HCT116 (cell line): ENCODE measurements at regions not wholly inside any gene's neighbourhood (a gene's known extent, or its start where the extent isn't known, plus 50 kb on each side); places are given as distances from the start of the nearest gene placed in this dataset.

Source experiments
- ATAC-seq: fragments of 200-7000 bp; cut with Tn5 transposase; 2 replicates; pipeline ENCODE4 v1.9.1; 2020; ENCODE audit warnings: mild to moderate bottlenecking, moderate library complexity
- BruUV-seq: library from RNA; stranded (reverse); fragments of 400-500 nt; replicated peaks from 2 replicates; lab custom pipeline; 2021; lab: Mats Ljungman, UMichigan
- CTCF ChIA-PET: fragments of 300-600 bp; sonication (Branson Sonifier 250); formaldehyde crosslinking; loops from one replicate; lab custom pipeline; 2021; ENCODE audit warnings: antibody characterized with exemption; lab: Charles Lee
- POLR2A ChIA-PET: fragments of 300-600, 350-600 bp; sonication (Branson Sonifier 250); formaldehyde crosslinking; loops from one replicate; lab custom pipeline; 2021; ENCODE audit warnings: antibody characterized with exemption; lab: Charles Lee
- RAD21 ChIA-PET, 2 experiments: fragments of 300-600 bp; sonication (Branson Sonifier 250); formaldehyde crosslinking; loops; one replicate each; lab custom pipeline; 2023; ENCODE audit warnings: low total read pairs in 2 of 2; ENCODE audit not compliant: uncharacterized antibody in 2 of 2, unreplicated experiment in 2 of 2, low non-redundant PET in 1 of 2; lab: Charles Lee
- DNase-seq: peaks from one replicate; pipeline ENCODE4 v3.0.0-alpha.2; 2010; ENCODE audit warnings: low read depth, low spot score
- H2AFZ ChIP-seq: fragments of 200-600 bp; shearing (Covaris generic), sonication (generic); 2 replicates; pipeline ENCODE4 v1.6.1; 2017; ENCODE audit warnings: low read depth, mixed run types, mixed read lengths, antibody characterized with exemption, low read length; ENCODE audit not compliant: poor library complexity, severe bottlenecking
- H3K27ac ChIP-seq: 2 replicates; pipeline ENCODE4 v1.5.1; 2012; ENCODE audit warnings: low read depth, low read length
- H3K27me3 ChIP-seq: fragments of 200-600 bp; sonication (generic); 2 replicates; pipeline ENCODE4 v1.6.1; 2016; ENCODE audit warnings: mixed run types, low read length, mixed read lengths; ENCODE audit not compliant: insufficient read depth
- H3K36me3 ChIP-seq, 2 experiments: fragments of 200-500 bp in 1 of 2; fragments of 200-600 bp in 1 of 2; sonication (Bioruptor generic) in 1 of 2; sonication (generic) in 1 of 2; 2 replicates each; pipeline versions ENCODE4 v1.5.1 to v1.6.1; 2014 to 2016; ENCODE audit warnings: low read length in 2 of 2, inconsistent platforms in 1 of 2, mixed read lengths in 1 of 2, mixed run types in 1 of 2; ENCODE audit not compliant: insufficient read depth in 2 of 2, control insufficient read depth in 1 of 2
- H3K4me1 ChIP-seq, 2 experiments: fragments of 200-600 bp in 1 of 2; sonication (generic) in 1 of 2; 2 replicates each; pipeline versions ENCODE4 v1.5.1 to v1.6.1; 2012 to 2017; ENCODE audit warnings: low read length in 2 of 2, inconsistent platforms in 1 of 2, mild to moderate bottlenecking in 1 of 2, mixed read lengths in 1 of 2, mixed run types in 1 of 2, moderate library complexity in 1 of 2; ENCODE audit not compliant: insufficient read depth in 2 of 2, control insufficient read depth in 1 of 2
- H3K4me2 ChIP-seq: fragments of 200-600 bp; sonication (generic); 2 replicates; pipeline ENCODE4 v1.6.1; 2017; ENCODE audit warnings: mixed run types, low read length, mixed read lengths
- H3K4me3 ChIP-seq, 2 experiments: fragments of 200-600 bp in 1 of 2; sonication (generic) in 1 of 2; replicated peaks in 1 of 2; 2 replicates each; pipeline ENCODE4 v1.5.1; 2011 to 2016; ENCODE audit warnings: low read length in 2 of 2, control low read depth in 1 of 2, low read depth in 1 of 2, mild to moderate bottlenecking in 1 of 2, mixed read lengths in 1 of 2, mixed run types in 1 of 2
- H3K79me2 ChIP-seq: fragments of 200-600 bp; sonication (generic); 2 replicates; pipeline ENCODE4 v1.6.1; 2017; ENCODE audit warnings: mild to moderate bottlenecking, mixed run types, low read length, moderate library complexity, mixed read lengths; ENCODE audit not compliant: insufficient read depth
- H3K9ac ChIP-seq: fragments of 200-600 bp; sonication (generic); 2 replicates; pipeline ENCODE4 v1.6.1; 2016; ENCODE audit warnings: low read length, mixed read lengths
- H3K9me2 ChIP-seq: fragments of 200-600 bp; sonication (generic), shearing (Covaris generic); 2 replicates; pipeline ENCODE4 v1.6.1; 2017; ENCODE audit warnings: mixed run types, mild to moderate bottlenecking, moderate library complexity; ENCODE audit not compliant: insufficient read depth
- H3K9me3 ChIP-seq, 2 experiments: fragments of 200-500 bp in 1 of 2; fragments of 200-600 bp in 1 of 2; sonication (Bioruptor generic) in 1 of 2; sonication (generic) in 1 of 2; 2 replicates each; pipeline ENCODE4 v1.6.1; 2014 to 2017; ENCODE audit warnings: low read length in 2 of 2, mixed read lengths in 2 of 2, inconsistent platforms in 1 of 2, low read depth in 1 of 2, mild to moderate bottlenecking in 1 of 2, mixed run types in 1 of 2, moderate library complexity in 1 of 2; ENCODE audit not compliant: control insufficient read depth in 1 of 2, insufficient read depth in 1 of 2
- H4K20me1 ChIP-seq: fragments of 200-600 bp; sonication (generic), shearing (Covaris generic); 2 replicates; pipeline ENCODE4 v1.6.1; 2017; ENCODE audit warnings: mixed run types, mild to moderate bottlenecking, moderate library complexity; ENCODE audit not compliant: insufficient read depth
- CEBPB ChIP-seq: IDR thresholded peaks from 2 replicates; pipeline ENCODE4 v1.6.1; 2012; ENCODE audit warnings: low read depth
- EGR1 ChIP-seq: IDR thresholded peaks from 2 replicates; pipeline ENCODE4 v1.6.1; 2012; ENCODE audit warnings: low read depth
- ELF1 ChIP-seq: IDR thresholded peaks from 2 replicates; pipeline ENCODE4 v1.6.1; 2012; ENCODE audit warnings: low read depth, borderline replicate concordance
- EZH2 ChIP-seq: fragments of 200-600 bp; sonication (generic); IDR thresholded peaks from 2 replicates; pipeline ENCODE4 v1.6.1; 2017; ENCODE audit warnings: antibody characterized with exemption, mixed run types
- FOSL1 ChIP-seq: IDR thresholded peaks from 2 replicates; pipeline ENCODE4 v1.6.1; 2012; ENCODE audit warnings: low read depth
- JUND ChIP-seq: IDR thresholded peaks from 2 replicates; pipeline ENCODE4 v1.6.1; 2012
- POLR2A ChIP-seq: IDR thresholded peaks from 2 replicates; pipeline ENCODE4 v1.7.0; 2011; ENCODE audit warnings: borderline replicate concordance; ENCODE audit not compliant: insufficient read depth, insufficient read length; ENCODE audit errors: extremely low read depth
- POLR2AphosphoS5 ChIP-seq: IDR thresholded peaks from 2 replicates; pipeline ENCODE4 v1.6.1; 2011; ENCODE audit warnings: mild to moderate bottlenecking, low read depth, low read length, moderate library complexity
- RAD21 ChIP-seq: IDR thresholded peaks from 2 replicates; pipeline ENCODE4 v1.6.1; 2012; ENCODE audit warnings: low read depth, mild to moderate bottlenecking
- SRF ChIP-seq: IDR thresholded peaks from 2 replicates; pipeline ENCODE4 v1.6.1; 2012; ENCODE audit warnings: low read depth
- YY1 ChIP-seq: IDR thresholded peaks from 2 replicates; pipeline ENCODE4 v1.6.1; 2011; ENCODE audit warnings: low read length, low read depth, moderate library complexity, mild to moderate bottlenecking; ENCODE audit not compliant: insufficient replicate concordance; ENCODE audit errors: extremely low read depth
- ZFX ChIP-seq: fragments of 450-650 bp; IDR thresholded peaks from 2 replicates; pipeline ENCODE4 v1.6.1; 2017
- ZNF274 ChIP-seq: fragments of 200-500 bp; sonication (Bioruptor generic); IDR thresholded peaks from 2 replicates; pipeline ENCODE4 v1.6.1; 2014; ENCODE audit warnings: mild to moderate bottlenecking, low read depth, low read length, inconsistent platforms
- intact Hi-C: fragments of 100-400 bp; cut with micrococcal nuclease; formaldehyde crosslinking; loops from 2 replicates; pipeline ENCODE4 v1.10.0; 2022
- TF ChIP-seq, protein P1 (sequence below): IDR thresholded peaks from 2 replicates; pipeline ENCODE4 v1.6.1; 2012
- TF ChIP-seq, protein P2 (sequence below): IDR thresholded peaks from 2 replicates; pipeline ENCODE4 v1.6.1; 2012
- TF ChIP-seq, protein P3 (sequence below): IDR thresholded peaks from 2 replicates; pipeline ENCODE4 v1.6.1; 2012; ENCODE audit warnings: low read depth
- TF ChIP-seq, protein P4 (sequence below), 3 experiments: fragments of 200-600 bp in 1 of 3; sonication (generic) in 1 of 3; IDR thresholded peaks in 2 of 3; conservative IDR thresholded peaks in 1 of 3; 2 replicates each; pipeline ENCODE4 v1.5.1; 2012 to 2017; ENCODE audit warnings: low read depth in 2 of 3, low read length in 2 of 3, antibody characterized with exemption in 1 of 3, borderline replicate concordance in 1 of 3, control low read depth in 1 of 3, mild to moderate bottlenecking in 1 of 3, mixed read lengths in 1 of 3, mixed run types in 1 of 3, moderate library complexity in 1 of 3; ENCODE audit not compliant: insufficient read depth in 1 of 3
- TF ChIP-seq, protein P5 (sequence below): IDR thresholded peaks from 2 replicates; pipeline ENCODE4 v1.6.1; 2011; ENCODE audit warnings: mild to moderate bottlenecking, low read length, moderate library complexity; ENCODE audit not compliant: insufficient replicate concordance; ENCODE audit errors: extremely low read depth

DNA sequence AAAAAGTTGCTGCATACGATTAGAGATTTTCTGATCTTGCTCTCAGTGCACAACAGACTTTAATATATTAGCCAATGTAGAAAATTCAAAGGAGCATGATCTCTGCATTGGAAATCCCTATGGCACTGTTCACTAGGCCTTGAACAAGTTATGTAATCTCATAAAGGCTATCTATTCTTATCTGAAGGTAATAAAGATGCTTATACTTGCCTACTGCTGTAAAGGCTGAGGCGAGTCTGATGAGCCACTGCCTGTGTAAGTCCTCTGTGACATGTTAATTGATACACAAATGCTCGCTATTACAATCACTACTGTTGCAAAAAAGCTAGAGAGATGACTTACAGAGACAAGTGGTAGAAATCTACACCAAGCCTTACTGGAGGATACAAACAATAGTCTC lies 207.4 kb downstream of the EPHA4 start:
- Histone ChIP-seq H3K79me2 (no peaks in the 10 kb centered on the region), H4K20me1 (no peaks in the 10 kb centered on the region), H3K4me1 (no peaks in the 10 kb centered on the region), H3K9me2 (no peaks in the 10 kb centered on the region), H3K9me3 (no peaks in the 10 kb centered on the region), H3K27me3 (peaks cover 6% of the 10 kb centered on the region; the same call in 1 of the 2 replicates), H3K4me2 (no peak overlapping the region), H3K36me3 (no peaks in the 10 kb centered on the region), H3K27ac (no peak overlapping the region), H3K9ac (no peak overlapping the region), H3K4me3 (no peak overlapping the region), H2AFZ (no peak overlapping the region)
- no TSS peak for BruUV-seq
- ChIA-PET POLR2A (no interaction called here), CTCF (no interaction called here), RAD21 (no interaction called here)
- no peak for DNase-seq
- intact Hi-C loops: no loop called here
- ATAC-seq: no peak
- TF ChIP-seq, protein P1, sequence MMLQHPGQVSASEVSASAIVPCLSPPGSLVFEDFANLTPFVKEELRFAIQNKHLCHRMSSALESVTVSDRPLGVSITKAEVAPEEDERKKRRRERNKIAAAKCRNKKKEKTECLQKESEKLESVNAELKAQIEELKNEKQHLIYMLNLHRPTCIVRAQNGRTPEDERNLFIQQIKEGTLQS: no peak
- no peak for TF ChIP-seq JUND
- TF ChIP-seq ELF1: no peak
- TF ChIP-seq, protein P2, sequence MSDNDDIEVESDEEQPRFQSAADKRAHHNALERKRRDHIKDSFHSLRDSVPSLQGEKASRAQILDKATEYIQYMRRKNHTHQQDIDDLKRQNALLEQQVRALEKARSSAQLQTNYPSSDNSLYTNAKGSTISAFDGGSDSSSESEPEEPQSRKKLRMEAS: no peak
- no peak for TF ChIP-seq EZH2
- no peak for TF ChIP-seq CEBPB
- no peak for TF ChIP-seq SRF
- no peak for TF ChIP-seq POLR2AphosphoS5
- TF ChIP-seq, protein P3, sequence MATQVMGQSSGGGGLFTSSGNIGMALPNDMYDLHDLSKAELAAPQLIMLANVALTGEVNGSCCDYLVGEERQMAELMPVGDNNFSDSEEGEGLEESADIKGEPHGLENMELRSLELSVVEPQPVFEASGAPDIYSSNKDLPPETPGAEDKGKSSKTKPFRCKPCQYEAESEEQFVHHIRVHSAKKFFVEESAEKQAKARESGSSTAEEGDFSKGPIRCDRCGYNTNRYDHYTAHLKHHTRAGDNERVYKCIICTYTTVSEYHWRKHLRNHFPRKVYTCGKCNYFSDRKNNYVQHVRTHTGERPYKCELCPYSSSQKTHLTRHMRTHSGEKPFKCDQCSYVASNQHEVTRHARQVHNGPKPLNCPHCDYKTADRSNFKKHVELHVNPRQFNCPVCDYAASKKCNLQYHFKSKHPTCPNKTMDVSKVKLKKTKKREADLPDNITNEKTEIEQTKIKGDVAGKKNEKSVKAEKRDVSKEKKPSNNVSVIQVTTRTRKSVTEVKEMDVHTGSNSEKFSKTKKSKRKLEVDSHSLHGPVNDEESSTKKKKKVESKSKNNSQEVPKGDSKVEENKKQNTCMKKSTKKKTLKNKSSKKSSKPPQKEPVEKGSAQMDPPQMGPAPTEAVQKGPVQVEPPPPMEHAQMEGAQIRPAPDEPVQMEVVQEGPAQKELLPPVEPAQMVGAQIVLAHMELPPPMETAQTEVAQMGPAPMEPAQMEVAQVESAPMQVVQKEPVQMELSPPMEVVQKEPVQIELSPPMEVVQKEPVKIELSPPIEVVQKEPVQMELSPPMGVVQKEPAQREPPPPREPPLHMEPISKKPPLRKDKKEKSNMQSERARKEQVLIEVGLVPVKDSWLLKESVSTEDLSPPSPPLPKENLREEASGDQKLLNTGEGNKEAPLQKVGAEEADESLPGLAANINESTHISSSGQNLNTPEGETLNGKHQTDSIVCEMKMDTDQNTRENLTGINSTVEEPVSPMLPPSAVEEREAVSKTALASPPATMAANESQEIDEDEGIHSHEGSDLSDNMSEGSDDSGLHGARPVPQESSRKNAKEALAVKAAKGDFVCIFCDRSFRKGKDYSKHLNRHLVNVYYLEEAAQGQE: no peak
- no peak for TF ChIP-seq POLR2A
- no peak for TF ChIP-seq FOSL1
- no peak for TF ChIP-seq EGR1
- no peak for TF ChIP-seq YY1
- TF ChIP-seq, protein P4, sequence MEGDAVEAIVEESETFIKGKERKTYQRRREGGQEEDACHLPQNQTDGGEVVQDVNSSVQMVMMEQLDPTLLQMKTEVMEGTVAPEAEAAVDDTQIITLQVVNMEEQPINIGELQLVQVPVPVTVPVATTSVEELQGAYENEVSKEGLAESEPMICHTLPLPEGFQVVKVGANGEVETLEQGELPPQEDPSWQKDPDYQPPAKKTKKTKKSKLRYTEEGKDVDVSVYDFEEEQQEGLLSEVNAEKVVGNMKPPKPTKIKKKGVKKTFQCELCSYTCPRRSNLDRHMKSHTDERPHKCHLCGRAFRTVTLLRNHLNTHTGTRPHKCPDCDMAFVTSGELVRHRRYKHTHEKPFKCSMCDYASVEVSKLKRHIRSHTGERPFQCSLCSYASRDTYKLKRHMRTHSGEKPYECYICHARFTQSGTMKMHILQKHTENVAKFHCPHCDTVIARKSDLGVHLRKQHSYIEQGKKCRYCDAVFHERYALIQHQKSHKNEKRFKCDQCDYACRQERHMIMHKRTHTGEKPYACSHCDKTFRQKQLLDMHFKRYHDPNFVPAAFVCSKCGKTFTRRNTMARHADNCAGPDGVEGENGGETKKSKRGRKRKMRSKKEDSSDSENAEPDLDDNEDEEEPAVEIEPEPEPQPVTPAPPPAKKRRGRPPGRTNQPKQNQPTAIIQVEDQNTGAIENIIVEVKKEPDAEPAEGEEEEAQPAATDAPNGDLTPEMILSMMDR (IDR thresholded peaks at IDR 0.05 in 2 of 3, conservative IDR thresholded peaks at IDR 0.05 in 1 of 3; ENCODE audit: borderline replicate concordance in 1 of 3, insufficient read depth in 1 of 3, low read depth in 2 of 3, low read length in 2 of 3): no peak
- no peak for TF ChIP-seq ZFX
- TF ChIP-seq ZNF274: no peak
- no peak for TF ChIP-seq RAD21
- TF ChIP-seq, protein P5, sequence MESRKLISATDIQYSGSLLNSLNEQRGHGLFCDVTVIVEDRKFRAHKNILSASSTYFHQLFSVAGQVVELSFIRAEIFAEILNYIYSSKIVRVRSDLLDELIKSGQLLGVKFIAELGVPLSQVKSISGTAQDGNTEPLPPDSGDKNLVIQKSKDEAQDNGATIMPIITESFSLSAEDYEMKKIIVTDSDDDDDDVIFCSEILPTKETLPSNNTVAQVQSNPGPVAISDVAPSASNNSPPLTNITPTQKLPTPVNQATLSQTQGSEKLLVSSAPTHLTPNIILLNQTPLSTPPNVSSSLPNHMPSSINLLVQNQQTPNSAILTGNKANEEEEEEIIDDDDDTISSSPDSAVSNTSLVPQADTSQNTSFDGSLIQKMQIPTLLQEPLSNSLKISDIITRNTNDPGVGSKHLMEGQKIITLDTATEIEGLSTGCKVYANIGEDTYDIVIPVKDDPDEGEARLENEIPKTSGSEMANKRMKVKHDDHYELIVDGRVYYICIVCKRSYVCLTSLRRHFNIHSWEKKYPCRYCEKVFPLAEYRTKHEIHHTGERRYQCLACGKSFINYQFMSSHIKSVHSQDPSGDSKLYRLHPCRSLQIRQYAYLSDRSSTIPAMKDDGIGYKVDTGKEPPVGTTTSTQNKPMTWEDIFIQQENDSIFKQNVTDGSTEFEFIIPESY: no peak
- TF ChIP-seq, all 23 proteins: peak for 0
